HG03039 (cell line): ENCODE measurements at regions not wholly inside any gene's neighbourhood (a gene's known extent, or its start where the extent isn't known, plus 50 kb on each side); places are given as distances from the start of the nearest gene placed in this dataset.
"Not testable (repeated sequence)": the region's sequence is repeated elsewhere in the genome, so short reads cannot be mapped to it uniquely, and the experiment has no call there.

Experiments
- ATAC-seq: cut with Tn5 transposase; IDR thresholded peaks from one replicate; pipeline ENCODE4 v1.9.1; 2021; ENCODE audit warnings: mild to moderate bottlenecking, moderate library complexity; ENCODE audit not compliant: unreplicated experiment

GRCh38 chr13:101003566-101003965 is 329.0 kb upstream of the TMTC4 start:
- ATAC-seq = no peak

GRCh38 chr13:100989392-100989791 is 314.8 kb upstream of the TMTC4 start:
- no peak for ATAC-seq

GRCh38 chr13:100988921-100989320 is 314.3 kb upstream of the TMTC4 start:
- no peak for ATAC-seq

GRCh38 chr13:100987948-100988347 is 313.4 kb upstream of the TMTC4 start:
- no peak for ATAC-seq

- ATAC-seq = no peak
These were observed 312.0 kb upstream of the TMTC4 start for GRCh38 chr13:100986571-100986970.

- ATAC-seq = no peak
These were observed 309.6 kb upstream of the TMTC4 start for GRCh38 chr13:100984085-100984705.

- ATAC-seq = no peak
These were observed 308.5 kb upstream of the TMTC4 start for GRCh38 chr13:100983111-100983510.

GRCh38 chr13:100980171-100980570 is 305.6 kb upstream of the TMTC4 start:
- no peak for ATAC-seq

- no peak for ATAC-seq
These were observed 303.2 kb upstream of the TMTC4 start for GRCh38 chr13:100977841-100978240.

GRCh38 chr13:100976993-100977392 is 302.4 kb upstream of the TMTC4 start:
- ATAC-seq = no peak

GRCh38 chr13:100975666-100976065 is 301.1 kb upstream of the TMTC4 start:
- ATAC-seq = not testable (repeated sequence)

GRCh38 chr13:100962585-100962984 is 288.0 kb upstream of the TMTC4 start:
- ATAC-seq = no peak

GRCh38 chr13:100961186-100961585 is 286.6 kb upstream of the TMTC4 start:
- ATAC-seq = no peak

- ATAC-seq = no peak
These were observed 284.2 kb upstream of the TMTC4 start for GRCh38 chr13:100958831-100959230.

- no peak for ATAC-seq
These were observed 283.1 kb upstream of the TMTC4 start for GRCh38 chr13:100957741-100958140.

GRCh38 chr13:100954430-100955305 is 280.1 kb upstream of the TMTC4 start:
- no peak for ATAC-seq

- no peak for ATAC-seq
These were observed 276.4 kb upstream of the TMTC4 start for GRCh38 chr13:100951016-100951415.

GRCh38 chr13:100948937-100949336 is 274.3 kb upstream of the TMTC4 start:
- not testable (repeated sequence) for ATAC-seq

- ATAC-seq = no peak
These were observed 272.0 kb upstream of the TMTC4 start for GRCh38 chr13:100946588-100946987.

GRCh38 chr13:100944791-100945345 is 270.3 kb upstream of the TMTC4 start:
- ATAC-seq = no peak

GRCh38 chr13:100942742-100943141 is 268.1 kb upstream of the TMTC4 start:
- ATAC-seq = no peak
